CD4-positive, alpha-beta T cell treated with Interleukin-12 subunit alpha and Interleukin-12 subunit beta, for 1 hour (primary cell): ENCODE measurements at regions not wholly inside any gene's neighbourhood (a gene's known extent, or its start where the extent isn't known, plus 50 kb on each side); places are given as distances from the start of the nearest gene placed in this dataset.
"Not testable (repeated sequence)": the region's sequence is repeated elsewhere in the genome, so short reads cannot be mapped to it uniquely, and the experiment has no call there.

ENCODE experiments used
- DNase-seq: peaks from one replicate; pipeline ENCODE4 v3.0.0-alpha.2; 2020

- DNase-seq: no peak
Observed at GRCh38 chr2:155651851-155652250, 680.7 kb downstream of the NR4A2 start.

GRCh38 chr2:155645791-155646190, 686.7 kb downstream of the NR4A2 start:
- no peak for DNase-seq

- no peak for DNase-seq
Observed at GRCh38 chr2:155643056-155643775, 689.3 kb downstream of the NR4A2 start.

GRCh38 chr2:155633887-155634570, 698.5 kb downstream of the NR4A2 start:
- DNase-seq: no peak

- no peak for DNase-seq
Observed at GRCh38 chr2:155633060-155633839, 699.3 kb downstream of the NR4A2 start.

GRCh38 chr2:155630760-155631159, 701.8 kb downstream of the NR4A2 start:
- no peak for DNase-seq

GRCh38 chr2:155622443-155622842, 710.1 kb downstream of the NR4A2 start:
- no peak for DNase-seq

GRCh38 chr2:155600914-155601760, 731.4 kb downstream of the NR4A2 start:
- no peak for DNase-seq

- no peak for DNase-seq
Observed at GRCh38 chr2:155600296-155600695, 732.2 kb downstream of the NR4A2 start.

GRCh38 chr2:155599834-155600233, 732.7 kb downstream of the NR4A2 start:
- DNase-seq: no peak

- DNase-seq: no peak
Observed at GRCh38 chr2:155583674-155584195, 748.8 kb downstream of the NR4A2 start.

GRCh38 chr2:155574941-155575340, 757.6 kb downstream of the NR4A2 start:
- DNase-seq: no peak

GRCh38 chr2:155547571-155547970, 785.0 kb downstream of the NR4A2 start:
- DNase-seq: no peak

- DNase-seq: no peak
Observed at GRCh38 chr2:155546721-155547555, 785.6 kb downstream of the NR4A2 start.

- not testable (repeated sequence) for DNase-seq
Observed at GRCh38 chr2:155539028-155539427, 793.5 kb downstream of the NR4A2 start.

GRCh38 chr2:155528034-155528433, 804.5 kb downstream of the NR4A2 start:
- no peak for DNase-seq

- DNase-seq: no peak
Observed at GRCh38 chr2:155525199-155525598, 807.3 kb downstream of the NR4A2 start.

GRCh38 chr2:155519529-155520130, 812.9 kb downstream of the NR4A2 start:
- no peak for DNase-seq

GRCh38 chr2:155518094-155518493, 814.4 kb downstream of the NR4A2 start:
- DNase-seq: no peak

- no peak for DNase-seq
Observed at GRCh38 chr2:155517362-155517761, 815.2 kb downstream of the NR4A2 start.

- no peak for DNase-seq
Observed at GRCh38 chr2:155513248-155513647, 814.8 kb downstream of the KCNJ3 start.
